LHCN-M2 (cell line): ENCODE measurements at regions not wholly inside any gene's neighbourhood (a gene's known extent, or its start where the extent isn't known, plus 50 kb on each side); places are given as distances from the start of the nearest gene placed in this dataset.

Source experiments
- DNase-seq: peaks from one replicate; pipeline ENCODE4 v3.0.0-alpha.2; 2012; ENCODE audit warnings: low read depth

- DNase-seq, result no peak
These were observed 491.7 kb downstream of the SNAPC1 start for GRCh38 chr14:62253911-62254310.

GRCh38 chr14:62269204-62269603 is 507.0 kb downstream of the SNAPC1 start:
- no peak for DNase-seq

GRCh38 chr14:62270236-62270635 is 508.0 kb downstream of the SNAPC1 start:
- DNase-seq, result no peak

- DNase-seq, result no peak
These were observed 518.1 kb downstream of the SNAPC1 start for GRCh38 chr14:62280366-62280765.

GRCh38 chr14:62283837-62284236 is 521.6 kb downstream of the SNAPC1 start:
- no peak for DNase-seq

- DNase-seq, result no peak
These were observed 527.3 kb downstream of the SNAPC1 start for GRCh38 chr14:62289471-62289870.

- DNase-seq, result no peak
These were observed 538.9 kb downstream of the SNAPC1 start for GRCh38 chr14:62301080-62301479.

GRCh38 chr14:62301911-62302310 is 539.7 kb downstream of the SNAPC1 start:
- no peak for DNase-seq

- DNase-seq, result no peak
These were observed 541.2 kb downstream of the SNAPC1 start for GRCh38 chr14:62303437-62303836.

- no peak for DNase-seq
These were observed 542.0 kb downstream of the SNAPC1 start for GRCh38 chr14:62304257-62304656.

- DNase-seq, result no peak
These were observed 545.6 kb downstream of the SNAPC1 start for GRCh38 chr14:62307844-62308243.

GRCh38 chr14:62308316-62308715 is 546.1 kb downstream of the SNAPC1 start:
- DNase-seq, result no peak

GRCh38 chr14:62308891-62309290 is 546.7 kb downstream of the SNAPC1 start:
- no peak for DNase-seq

GRCh38 chr14:62313212-62313611 is 551.0 kb downstream of the SNAPC1 start:
- DNase-seq, result no peak

- DNase-seq, result no peak
These were observed 552.0 kb downstream of the SNAPC1 start for GRCh38 chr14:62314221-62314620.

- no peak for DNase-seq
These were observed 552.7 kb downstream of the SNAPC1 start for GRCh38 chr14:62314871-62315270.

GRCh38 chr14:62315631-62316030 is 553.4 kb downstream of the SNAPC1 start:
- no peak for DNase-seq

GRCh38 chr14:62322216-62322615 is 560.0 kb downstream of the SNAPC1 start:
- DNase-seq, result no peak

GRCh38 chr14:62329427-62329826 is 567.2 kb downstream of the SNAPC1 start:
- DNase-seq, result no peak

- DNase-seq, result no peak
These were observed 585.4 kb downstream of the SNAPC1 start for GRCh38 chr14:62347562-62348011.

- no peak for DNase-seq
These were observed 595.1 kb downstream of the SNAPC1 start for GRCh38 chr14:62357362-62357761.

GRCh38 chr14:62364161-62364560 is 601.9 kb downstream of the SNAPC1 start:
- no peak for DNase-seq

- DNase-seq, result no peak
These were observed 602.6 kb downstream of the SNAPC1 start for GRCh38 chr14:62364800-62365280.

- DNase-seq, result no peak
These were observed 607.8 kb downstream of the SNAPC1 start for GRCh38 chr14:62369919-62370560.
